B cell (primary cell): ENCODE measurements at regions not wholly inside any gene's neighbourhood (a gene's known extent, or its start where the extent isn't known, plus 50 kb on each side); places are given as distances from the start of the nearest gene placed in this dataset.

Experiments used
- ATAC-seq: fragments of 200-7000 bp; cut with Tn5 transposase; one replicate; pipeline ENCODE4 v1.10.0; 2021; ENCODE audit warnings: low read depth, mild to moderate bottlenecking, moderate number of reproducible peaks, moderate library complexity
- CTCF ChIA-PET: fragments of 350-600 bp; sonication (Branson Sonifier 250); formaldehyde crosslinking; loops from one replicate; lab custom pipeline; 2021; ENCODE audit warnings: antibody characterized with exemption, inconsistent platforms; lab: Charles Lee
- POLR2A ChIA-PET: fragments of 350-600 bp; sonication (Branson Sonifier 250); formaldehyde crosslinking; loops from one replicate; lab custom pipeline; 2021; ENCODE audit warnings: antibody characterized with exemption; lab: Charles Lee
- DNase-seq: peaks from one replicate; pipeline ENCODE4 v3.0.0; 2013
- H2AFZ ChIP-seq: 2 replicates; pipeline ENCODE4 v1.6.1; 2012; ENCODE audit warnings: mild to moderate bottlenecking, low read depth, low read length; ENCODE audit not compliant: insufficient read depth, poor library complexity, severe bottlenecking
- H3K27ac ChIP-seq, 2 donors: 1 replicate in 1 of 2; 2 replicates in 1 of 2; pipeline ENCODE4 v1.5.1; 2012 to 2013; ENCODE audit warnings: low read length in 2 of 2, mild to moderate bottlenecking in 2 of 2, moderate library complexity in 1 of 2
- H3K27me3 ChIP-seq, 4 experiments: fragments of 200-600 bp in 1 of 4; sonication (generic) in 1 of 4; replicated peaks in 1 of 4; 1 replicate in 2 of 4; 2 replicates in 2 of 4; pipeline versions ENCODE4 v1.6.1 to v1.7.0; 2013 to 2016; ENCODE audit warnings: low read length in 3 of 4, mild to moderate bottlenecking in 2 of 4, mixed read lengths in 1 of 4, moderate library complexity in 1 of 4; ENCODE audit not compliant: insufficient read depth in 4 of 4, control insufficient read depth in 3 of 4; ENCODE audit errors: control extremely low read depth in 1 of 4
- H3K36me3 ChIP-seq, 2 experiments: replicated peaks in 1 of 2; 1 replicate in 1 of 2; 2 replicates in 1 of 2; pipeline versions ENCODE4 v1.6.1 to v1.7.1; 2013; ENCODE audit warnings: low read length in 1 of 2; ENCODE audit not compliant: insufficient read depth in 2 of 2, control insufficient read depth in 1 of 2; ENCODE audit errors: control extremely low read depth in 1 of 2, extremely low read depth in 1 of 2
- H3K4me1 ChIP-seq, 2 donors: fragments of 200-600 bp in 1 of 2; sonication (generic) in 1 of 2; 1 replicate in 1 of 2; 2 replicates in 1 of 2; pipeline versions ENCODE4 v1.5.1 to v1.6.1; 2013 to 2017; ENCODE audit warnings: low read length in 2 of 2; ENCODE audit not compliant: control insufficient read depth in 2 of 2, insufficient read depth in 2 of 2
- H3K4me2 ChIP-seq: replicated peaks from 2 replicates; pipeline ENCODE3; 2012; ENCODE audit warnings: mild to moderate bottlenecking, low read depth, low read length; ENCODE audit not compliant: poor library complexity, severe bottlenecking
- H3K4me3 ChIP-seq, 5 experiments: fragments of 200-600 bp in 1 of 5; sonication (generic) in 1 of 5; 1 replicate in 3 of 5; 2 replicates in 2 of 5; pipeline versions ENCODE4 v1.5.1 to v1.7.0; 2011 to 2016; ENCODE audit warnings: low read length in 4 of 5, mild to moderate bottlenecking in 4 of 5, low read depth in 2 of 5, control low read depth in 1 of 5, moderate library complexity in 1 of 5; ENCODE audit not compliant: insufficient read depth in 1 of 5; ENCODE audit errors: control extremely low read depth in 1 of 5, extremely low read depth in 1 of 5
- H3K79me2 ChIP-seq: fragments of 200-600 bp; sonication (generic); one replicate; pipeline ENCODE4 v1.6.0; 2016; ENCODE audit warnings: low read length; ENCODE audit not compliant: control insufficient read depth, insufficient read depth
- H3K9ac ChIP-seq: fragments of 200-600 bp; sonication (generic); 2 replicates; pipeline ENCODE4 v1.6.1; 2017; ENCODE audit warnings: mild to moderate bottlenecking, low read length, moderate library complexity
- H3K9me3 ChIP-seq, 3 donors: one replicate each; pipeline versions ENCODE4 v1.6.1 to v1.7.1; 2013; ENCODE audit warnings: low read length in 2 of 3; ENCODE audit not compliant: control insufficient read depth in 2 of 3, insufficient read depth in 1 of 3; ENCODE audit errors: control extremely low read depth in 1 of 3
- H4K20me1 ChIP-seq: 2 replicates; pipeline ENCODE4 v1.6.0; 2012; ENCODE audit warnings: mild to moderate bottlenecking, low read length; ENCODE audit not compliant: insufficient read depth, control insufficient read depth, poor library complexity, severe bottlenecking
- H3K27ac Mint-ChIP-seq: one replicate; pipeline ENCODE4 v1.8.0; 2021; ENCODE audit warnings: mixed read lengths
- H3K27me3 Mint-ChIP-seq: one replicate; pipeline ENCODE4 v1.8.0; 2021; ENCODE audit warnings: mixed read lengths
- H3K4me1 Mint-ChIP-seq: one replicate; pipeline ENCODE4 v1.8.0; 2021; ENCODE audit warnings: mixed read lengths
- H3K4me3 Mint-ChIP-seq: one replicate; pipeline ENCODE4 v1.8.0; 2021; ENCODE audit warnings: mixed read lengths
- H3K9me3 Mint-ChIP-seq: one replicate; pipeline ENCODE4 v1.8.0; 2022; ENCODE audit warnings: mixed read lengths; ENCODE audit not compliant: insufficient read depth
- EZH2 ChIP-seq: IDR thresholded peaks from 2 replicates; pipeline ENCODE4 v1.6.1; 2012; ENCODE audit warnings: borderline replicate concordance, low read depth, mild to moderate bottlenecking, moderate library complexity, low read length; ENCODE audit not compliant: insufficient read depth, poor library complexity, severe bottlenecking
- WGBS: methylation state at CpG from one replicate; pipeline ENCODE4 v1.1.5; 2013; ENCODE audit warnings: missing lambda C conversion rate; ENCODE audit not compliant: insufficient coverage; 5-methylcytosine and 5-hydroxymethylcytosine counted together
- intact Hi-C: fragments of 100-400 bp; cut with micrococcal nuclease; formaldehyde crosslinking; loops from one replicate; pipeline ENCODE4 v1.10.0; 2022
- TF ChIP-seq, protein P1 (sequence below): fragments of 200-600 bp; IDR thresholded peaks from one replicate; pipeline ENCODE4 v1.8.0; 2022; ENCODE audit warnings: antibody characterized with exemption, mild to moderate bottlenecking

DNA sequence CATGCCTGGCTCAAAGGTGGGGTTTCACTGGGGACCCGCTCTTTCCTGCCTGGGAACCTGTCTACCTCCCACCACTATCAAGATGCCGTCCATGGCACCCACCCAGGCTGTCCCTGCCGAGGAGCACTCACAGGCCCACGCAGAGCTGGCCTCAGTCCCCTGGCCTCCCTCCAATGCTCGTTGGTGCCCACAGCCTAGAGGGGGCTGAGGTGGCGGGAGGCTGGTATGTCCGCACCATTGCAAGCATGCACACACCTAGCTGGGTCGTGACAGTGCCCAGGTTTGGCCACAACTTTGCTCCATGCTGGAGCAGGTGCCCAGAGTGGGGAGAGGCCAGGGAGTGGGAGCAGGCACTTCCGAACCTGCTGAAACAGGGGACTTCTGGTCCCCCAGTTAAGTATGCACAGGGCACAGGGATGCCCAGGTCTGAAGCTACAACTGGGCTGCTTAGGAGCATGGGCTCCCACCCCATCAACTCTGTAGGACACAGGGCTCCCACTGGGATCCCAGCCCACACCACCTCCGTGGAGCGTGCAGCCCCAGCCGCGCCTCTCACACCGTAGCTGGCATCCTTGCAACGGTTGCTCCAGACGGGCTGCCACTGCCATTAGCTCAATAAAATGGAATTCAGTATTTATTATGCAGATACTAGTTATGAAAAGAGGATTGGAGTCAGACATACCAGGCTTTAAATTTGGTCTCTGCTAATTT is 1376.1 kb upstream of the TENM3 start:
- intact Hi-C loops, result no loop called here
- Histone ChIP-seq H3K4me1 (no peaks in the 10 kb centered on the region), H2AFZ (no peak overlapping the region), H3K4me3 (no peak overlapping the region), H3K9me3 (peaks cover 0 to 17% (median 0%) of the 10 kb centered on the region in 3 donors), H3K9ac (no peak overlapping the region), H4K20me1 (no peaks in the 10 kb centered on the region), H3K27ac (no peak overlapping the region), H3K36me3 (no peaks in the 10 kb centered on the region), H3K79me2 (no peaks in the 10 kb centered on the region), H3K27me3 (no peaks in the 10 kb centered on the region), H3K4me2 (no peak overlapping the region)
- no peak overlapping the region for H3K4me3 Mint-ChIP-seq
- DNase-seq, result no peak
- no peak overlapping the region for H3K27ac Mint-ChIP-seq
- 80% methylated on average over 11 of the region's 16 CpGs for WGBS
- no peak for ATAC-seq
- CTCF ChIA-PET, result no interaction called here
- H3K4me1 Mint-ChIP-seq, result no peaks in the 10 kb centered on the region
- peaks cover 4% of the 10 kb centered on the region for H3K9me3 Mint-ChIP-seq
- TF ChIP-seq, protein P1, sequence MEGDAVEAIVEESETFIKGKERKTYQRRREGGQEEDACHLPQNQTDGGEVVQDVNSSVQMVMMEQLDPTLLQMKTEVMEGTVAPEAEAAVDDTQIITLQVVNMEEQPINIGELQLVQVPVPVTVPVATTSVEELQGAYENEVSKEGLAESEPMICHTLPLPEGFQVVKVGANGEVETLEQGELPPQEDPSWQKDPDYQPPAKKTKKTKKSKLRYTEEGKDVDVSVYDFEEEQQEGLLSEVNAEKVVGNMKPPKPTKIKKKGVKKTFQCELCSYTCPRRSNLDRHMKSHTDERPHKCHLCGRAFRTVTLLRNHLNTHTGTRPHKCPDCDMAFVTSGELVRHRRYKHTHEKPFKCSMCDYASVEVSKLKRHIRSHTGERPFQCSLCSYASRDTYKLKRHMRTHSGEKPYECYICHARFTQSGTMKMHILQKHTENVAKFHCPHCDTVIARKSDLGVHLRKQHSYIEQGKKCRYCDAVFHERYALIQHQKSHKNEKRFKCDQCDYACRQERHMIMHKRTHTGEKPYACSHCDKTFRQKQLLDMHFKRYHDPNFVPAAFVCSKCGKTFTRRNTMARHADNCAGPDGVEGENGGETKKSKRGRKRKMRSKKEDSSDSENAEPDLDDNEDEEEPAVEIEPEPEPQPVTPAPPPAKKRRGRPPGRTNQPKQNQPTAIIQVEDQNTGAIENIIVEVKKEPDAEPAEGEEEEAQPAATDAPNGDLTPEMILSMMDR, result no peak
- no peak for TF ChIP-seq EZH2
- POLR2A ChIA-PET, result no interaction called here
- no peaks in the 10 kb centered on the region for H3K27me3 Mint-ChIP-seq

DNA sequence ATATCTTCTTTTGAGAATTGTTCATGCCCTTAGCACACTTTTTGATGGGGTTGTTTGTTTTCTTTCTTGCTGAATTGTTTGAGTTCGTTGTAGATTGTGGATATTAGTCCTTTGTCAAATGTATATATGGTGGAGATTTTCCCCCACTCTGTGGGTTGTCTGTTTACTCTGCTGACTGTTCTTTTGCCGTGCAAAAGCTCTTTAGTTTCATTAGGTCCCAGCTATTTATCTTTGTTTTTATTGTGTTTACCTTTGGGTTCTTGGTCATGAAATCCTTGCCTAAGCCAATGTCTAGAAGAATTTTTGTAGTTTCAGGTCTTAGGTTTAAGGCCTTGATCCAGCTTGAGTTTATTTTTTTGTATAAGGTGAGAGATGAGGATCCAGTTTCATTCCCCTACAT is 1372.6 kb upstream of the TENM3 start:
- Histone ChIP-seq H2AFZ (no peak overlapping the region), H3K36me3 (no peaks in the 10 kb centered on the region), H3K9me3 (peaks cover 0 to 21% (median 0%) of the 10 kb centered on the region in 3 donors), H3K4me3 (no peak overlapping the region), H4K20me1 (no peaks in the 10 kb centered on the region), H3K27ac (no peak overlapping the region), H3K9ac (no peak overlapping the region), H3K79me2 (no peaks in the 10 kb centered on the region), H3K27me3 (no peaks in the 10 kb centered on the region), H3K4me2 (no peak overlapping the region), H3K4me1 (no peaks in the 10 kb centered on the region)
- no peak overlapping the region for H3K4me3 Mint-ChIP-seq
- no peaks in the 10 kb centered on the region for H3K4me1 Mint-ChIP-seq
- POLR2A ChIA-PET, result no interaction called here
- DNase-seq (no peak), ATAC-seq (no peak)
- no peak overlapping the region for H3K27ac Mint-ChIP-seq
- CTCF ChIA-PET, result no interaction called here
- no peak for TF ChIP-seq EZH2
- TF ChIP-seq, protein P1, result no peak
- WGBS, result no CpG with 5 or more reads among the region's 2 CpGs
- peaks cover 4% of the 10 kb centered on the region for H3K9me3 Mint-ChIP-seq
- H3K27me3 Mint-ChIP-seq, result no peaks in the 10 kb centered on the region
- intact Hi-C loops, result no loop called here
